DMS 273 (cell line): ENCODE measurements at regions not wholly inside any gene's neighbourhood (a gene's known extent, or its start where the extent isn't known, plus 50 kb on each side); places are given as distances from the start of the nearest gene placed in this dataset.

Source experiments
- DNase-seq: peaks from one replicate; lab custom pipeline; 2025; ENCODE audit not compliant: unreplicated experiment; lab: John Stamatoyannopoulos, UW

DNA sequence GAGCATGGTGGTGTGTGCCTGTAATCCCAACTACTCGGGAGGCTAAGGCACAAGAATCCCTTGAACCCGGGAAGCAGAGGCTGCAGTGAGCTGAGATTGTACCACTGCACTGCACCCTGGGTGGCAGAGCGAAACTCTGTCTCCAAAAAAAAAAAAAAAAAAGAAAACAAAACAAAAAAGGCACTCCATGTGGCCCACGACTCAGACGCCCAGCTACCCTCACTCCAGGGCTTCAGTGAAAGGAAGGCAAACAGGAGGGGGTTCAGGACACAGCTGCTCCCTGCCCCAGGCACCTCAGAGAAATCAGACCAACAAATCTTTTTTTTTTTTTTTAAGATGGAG is 91.7 kb downstream of the LITAF start:
- no peak for DNase-seq
